NT2/D1 (cell line): ENCODE measurements at regions not wholly inside any gene's neighbourhood (a gene's known extent, or its start where the extent isn't known, plus 50 kb on each side); places are given as distances from the start of the nearest gene placed in this dataset.

ENCODE experiments used
- SUZ12 ChIP-seq: IDR thresholded peaks from 2 replicates; pipeline ENCODE4 v1.6.1; 2011; ENCODE audit not compliant: insufficient read length, insufficient read depth; ENCODE audit errors: extremely low read depth
- YY1 ChIP-seq: IDR thresholded peaks from 2 replicates; pipeline ENCODE4 v1.6.1; 2011; ENCODE audit not compliant: insufficient read length, insufficient read depth
- ZNF274 ChIP-seq: IDR thresholded peaks from 2 replicates; pipeline ENCODE4 v1.6.1; 2011; ENCODE audit warnings: mild to moderate bottlenecking, low read depth, low read length

GRCh38 chr10:55368467-55368866 is 567.4 kb upstream of the PCDH15 start:
- TF ChIP-seq YY1 (no peak), ZNF274 (no peak), SUZ12 (no peak)
